ENCODE measurements at regions not wholly inside any gene's neighbourhood (a gene's known extent, or its start where the extent isn't known, plus 50 kb on each side); places are given as distances from the start of the nearest gene placed in this dataset.

- TF ChIP-seq CTCF (IDR thresholded peaks at IDR 0.05; ENCODE audit: control extremely low read depth, extremely low read depth, low read depth, missing control alignments), result no peak
- ChIA-PET CTCF (interaction anchor here (1.2 to 2.4 kb wide), 3 partner anchors 10 to 103 kb away, joined by 3 to 5 read pairs (median 4); no protein-coding TSS in a partner anchor), POLR2A (no interaction called here)
- DNase-seq (ENCODE audit: extremely low spot score), result no peak
Observed at GRCh38 chr3:134704133-134704532, 53.3 kb upstream of the KY start.

- no peak for TF ChIP-seq CTCF (IDR thresholded peaks at IDR 0.05; ENCODE audit: control extremely low read depth, extremely low read depth, low read depth, missing control alignments)
- DNase-seq (ENCODE audit: extremely low spot score), result no peak
- POLR2A ChIA-PET, result no interaction called here
- CTCF ChIA-PET, result interaction anchor here (1.2 to 2.4 kb wide), 2 partner anchors 23 to 103 kb away, joined by 3 to 5 read pairs; no protein-coding TSS in a partner anchor
Observed at GRCh38 chr3:134704556-134704955, 53.7 kb upstream of the KY start.

- DNase-seq (ENCODE audit: extremely low spot score), result no peak
- ChIA-PET POLR2A (no interaction called here), CTCF (no interaction called here)
- TF ChIP-seq CTCF (IDR thresholded peaks at IDR 0.05; ENCODE audit: control extremely low read depth, extremely low read depth, low read depth, missing control alignments), result no peak
Observed at GRCh38 chr3:134707908-134708597, 57.2 kb upstream of the KY start.

GRCh38 chr3:134708671-134709070, 57.8 kb upstream of the KY start:
- TF ChIP-seq CTCF (IDR thresholded peaks at IDR 0.05; ENCODE audit: control extremely low read depth, extremely low read depth, low read depth, missing control alignments), result no peak
- no peak for DNase-seq (ENCODE audit: extremely low spot score)
- CTCF ChIA-PET, result no interaction called here
- POLR2A ChIA-PET, result no interaction called here

- ChIA-PET CTCF (no interaction called here), POLR2A (no interaction called here)
- no peak for TF ChIP-seq CTCF (IDR thresholded peaks at IDR 0.05; ENCODE audit: control extremely low read depth, extremely low read depth, low read depth, missing control alignments)
- DNase-seq (ENCODE audit: extremely low spot score), result no peak
Observed at GRCh38 chr3:134709076-134709475, 58.3 kb upstream of the KY start.

GRCh38 chr3:134709561-134710312, 58.9 kb upstream of the KY start:
- no peak for TF ChIP-seq CTCF (IDR thresholded peaks at IDR 0.05; ENCODE audit: control extremely low read depth, extremely low read depth, low read depth, missing control alignments)
- ChIA-PET CTCF (interaction anchor here (0.7 kb wide), 1 partner anchor 18 kb away, joined by 3 read pairs; no protein-coding TSS in a partner anchor), POLR2A (no interaction called here)
- DNase-seq (ENCODE audit: extremely low spot score), result no peak
